ENCODE measurements at regions not wholly inside any gene's neighbourhood (a gene's known extent, or its start where the extent isn't known, plus 50 kb on each side); places are given as distances from the start of the nearest gene placed in this dataset.

DNA sequence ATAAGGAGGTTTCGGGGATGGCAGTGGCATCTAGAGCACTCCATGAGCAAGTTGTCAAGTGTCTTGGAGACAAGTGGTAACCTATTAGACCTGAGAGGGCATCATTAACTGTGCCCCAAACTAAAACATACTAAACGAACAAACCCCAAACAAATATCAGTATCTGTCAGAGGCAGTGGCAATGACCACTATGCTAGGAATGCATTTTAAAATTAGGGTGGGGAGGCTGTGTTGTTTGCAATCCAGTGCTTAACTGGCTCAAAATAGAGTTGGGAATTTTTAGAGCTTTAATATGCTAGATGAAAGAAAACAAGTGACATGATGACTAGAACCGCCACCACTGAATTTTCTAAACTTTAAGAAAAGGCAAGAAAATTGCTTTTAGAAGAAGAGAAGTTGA, 51.8 kb upstream of the TPRG1 start:
- TF ChIP-seq EZH2 (IDR thresholded peaks at IDR 0.05; ENCODE audit: borderline replicate concordance, low read length) = no peak
- TF ChIP-seq, protein P1, sequence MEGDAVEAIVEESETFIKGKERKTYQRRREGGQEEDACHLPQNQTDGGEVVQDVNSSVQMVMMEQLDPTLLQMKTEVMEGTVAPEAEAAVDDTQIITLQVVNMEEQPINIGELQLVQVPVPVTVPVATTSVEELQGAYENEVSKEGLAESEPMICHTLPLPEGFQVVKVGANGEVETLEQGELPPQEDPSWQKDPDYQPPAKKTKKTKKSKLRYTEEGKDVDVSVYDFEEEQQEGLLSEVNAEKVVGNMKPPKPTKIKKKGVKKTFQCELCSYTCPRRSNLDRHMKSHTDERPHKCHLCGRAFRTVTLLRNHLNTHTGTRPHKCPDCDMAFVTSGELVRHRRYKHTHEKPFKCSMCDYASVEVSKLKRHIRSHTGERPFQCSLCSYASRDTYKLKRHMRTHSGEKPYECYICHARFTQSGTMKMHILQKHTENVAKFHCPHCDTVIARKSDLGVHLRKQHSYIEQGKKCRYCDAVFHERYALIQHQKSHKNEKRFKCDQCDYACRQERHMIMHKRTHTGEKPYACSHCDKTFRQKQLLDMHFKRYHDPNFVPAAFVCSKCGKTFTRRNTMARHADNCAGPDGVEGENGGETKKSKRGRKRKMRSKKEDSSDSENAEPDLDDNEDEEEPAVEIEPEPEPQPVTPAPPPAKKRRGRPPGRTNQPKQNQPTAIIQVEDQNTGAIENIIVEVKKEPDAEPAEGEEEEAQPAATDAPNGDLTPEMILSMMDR (conservative IDR thresholded peaks at IDR 0.05 in 1 of 2, IDR thresholded peaks at IDR 0.05 in 1 of 2; ENCODE audit: extremely low read depth in 1 of 2, insufficient read depth in 1 of 2, low read depth in 1 of 2, low read length in 2 of 2) = no peak
